Skeletal muscle satellite cell (primary cell): ENCODE measurements at regions not wholly inside any gene's neighbourhood (a gene's known extent, or its start where the extent isn't known, plus 50 kb on each side); places are given as distances from the start of the nearest gene placed in this dataset.

Experiments
- H3K27me3 ChIP-seq: 2 replicates; pipeline ENCODE4 v1.7.0; 2013; ENCODE audit warnings: low read length; ENCODE audit not compliant: control insufficient read depth, insufficient read depth
- H3K36me3 ChIP-seq: 2 replicates; pipeline ENCODE4 v1.7.0; 2013; ENCODE audit warnings: mild to moderate bottlenecking, control low read depth, low read length; ENCODE audit not compliant: insufficient read depth
- H3K4me1 ChIP-seq: 2 replicates; pipeline ENCODE4 v1.7.0; 2013; ENCODE audit warnings: low read length; ENCODE audit not compliant: control insufficient read depth, insufficient read depth
- H3K4me2 ChIP-seq: 2 replicates; pipeline ENCODE4 v1.7.0; 2013; ENCODE audit warnings: mild to moderate bottlenecking, low read length
- H3K4me3 ChIP-seq: 2 replicates; pipeline ENCODE4 v1.7.0; 2013; ENCODE audit warnings: low read length
- H3K9ac ChIP-seq: 2 replicates; pipeline ENCODE4 v1.7.0; 2013; ENCODE audit warnings: mild to moderate bottlenecking, low read depth, low read length, moderate library complexity
- H3K9me3 ChIP-seq: replicated peaks from 2 replicates; pipeline ENCODE4 v1.7.0; 2013; ENCODE audit warnings: mild to moderate bottlenecking, control low read depth, low read length

DNA sequence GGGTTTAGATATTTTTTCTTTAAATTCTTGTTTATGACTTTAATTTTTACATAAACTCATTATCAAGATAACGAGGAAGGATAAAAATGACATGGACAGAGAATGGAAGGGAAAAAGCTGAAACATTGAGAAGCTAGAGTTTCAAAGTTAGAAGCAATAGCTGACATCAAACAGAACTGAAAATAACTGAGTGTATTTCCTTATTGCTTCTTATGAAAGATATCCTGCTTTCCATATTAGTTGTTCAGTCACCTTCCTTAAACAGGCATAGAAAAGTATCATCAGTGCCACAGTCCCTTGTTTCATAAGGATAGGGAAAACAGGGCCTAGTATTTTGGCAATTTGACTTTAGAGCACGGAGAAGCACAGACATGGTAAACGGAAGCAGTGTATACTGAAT lies 460.5 kb upstream of the GHITM start:
- no peaks in the 10 kb centered on the region for H3K27me3 ChIP-seq
- no peak overlapping the region for H3K9ac ChIP-seq
- H3K4me1 ChIP-seq, result no peaks in the 10 kb centered on the region
- no peaks in the 10 kb centered on the region for H3K9me3 ChIP-seq
- H3K4me3 ChIP-seq, result no peak overlapping the region
- H3K4me2 ChIP-seq, result no peak overlapping the region
- no peaks in the 10 kb centered on the region for H3K36me3 ChIP-seq

DNA sequence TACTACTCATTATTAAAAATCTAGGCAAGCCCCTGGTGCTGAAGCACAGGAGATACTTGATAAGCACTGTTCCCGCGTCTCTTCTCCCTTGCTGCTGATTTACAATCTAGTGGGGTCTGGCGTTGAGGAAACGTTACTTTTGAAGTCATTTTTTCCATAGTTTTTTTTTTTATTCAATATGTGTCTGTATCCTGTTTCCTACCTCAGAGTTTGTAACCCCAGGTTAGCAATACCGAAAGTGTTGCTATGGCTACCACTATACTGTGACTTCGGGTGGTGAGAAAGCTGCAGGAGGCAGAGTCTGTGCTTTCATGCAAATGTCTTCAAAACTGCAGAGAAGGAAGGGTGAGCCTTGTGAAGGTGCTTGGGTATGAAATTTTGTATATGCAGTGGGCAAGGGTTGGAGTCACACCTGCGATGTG lies 458.8 kb upstream of the GHITM start:
- no peaks in the 10 kb centered on the region for H3K36me3 ChIP-seq
- no peaks in the 10 kb centered on the region for H3K9me3 ChIP-seq
- H3K4me2 ChIP-seq, result no peak overlapping the region
- H3K9ac ChIP-seq, result no peak overlapping the region
- H3K4me1 ChIP-seq, result no peaks in the 10 kb centered on the region
- no peaks in the 10 kb centered on the region for H3K27me3 ChIP-seq
- no peak overlapping the region for H3K4me3 ChIP-seq

DNA sequence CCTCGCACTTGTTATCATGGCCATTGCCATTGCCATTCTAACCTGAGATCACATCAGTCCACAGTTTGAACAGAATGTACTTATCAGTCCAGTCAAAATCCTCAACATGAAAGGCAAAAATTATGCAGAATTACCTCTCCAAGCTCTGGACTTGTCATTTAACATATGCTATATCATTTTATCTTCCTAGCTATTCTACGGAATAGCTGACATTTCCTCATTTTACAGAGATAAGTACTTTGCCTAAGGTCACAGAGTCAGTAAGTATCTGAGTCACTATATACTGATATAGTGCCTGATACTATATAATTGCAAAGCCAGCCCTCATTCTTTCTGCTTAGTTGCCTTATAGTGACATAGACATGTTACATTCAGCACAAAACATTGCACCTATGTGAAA lies 456.9 kb upstream of the GHITM start:
- H3K4me3 ChIP-seq, result no peak overlapping the region
- H3K4me1 ChIP-seq, result no peaks in the 10 kb centered on the region
- no peaks in the 10 kb centered on the region for H3K27me3 ChIP-seq
- no peak overlapping the region for H3K4me2 ChIP-seq
- no peaks in the 10 kb centered on the region for H3K9me3 ChIP-seq
- no peaks in the 10 kb centered on the region for H3K36me3 ChIP-seq
- H3K9ac ChIP-seq, result no peak overlapping the region

DNA sequence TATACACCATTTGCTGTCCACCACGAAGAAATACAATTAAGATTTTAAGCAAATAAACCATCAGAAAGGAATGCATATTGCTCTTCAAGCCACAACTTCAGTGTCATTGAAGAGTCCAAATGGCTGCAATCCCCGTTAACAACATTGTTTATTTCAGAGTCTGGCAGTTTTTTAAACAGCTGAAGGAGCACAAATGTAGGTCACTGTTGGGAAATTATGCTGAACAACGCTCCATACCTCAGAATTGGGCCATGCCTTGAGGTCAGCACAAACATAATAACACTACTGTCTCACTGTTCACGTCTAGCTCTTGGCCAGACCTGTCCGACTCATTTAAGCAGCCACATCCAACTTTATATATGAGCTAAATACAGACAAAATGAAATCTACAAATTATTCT lies 453.9 kb upstream of the GHITM start:
- no peak overlapping the region for H3K9ac ChIP-seq
- H3K4me1 ChIP-seq, result no peaks in the 10 kb centered on the region
- H3K4me3 ChIP-seq, result no peak overlapping the region
- H3K36me3 ChIP-seq, result no peaks in the 10 kb centered on the region
- H3K4me2 ChIP-seq, result no peak overlapping the region
- no peaks in the 10 kb centered on the region for H3K9me3 ChIP-seq
- no peaks in the 10 kb centered on the region for H3K27me3 ChIP-seq

DNA sequence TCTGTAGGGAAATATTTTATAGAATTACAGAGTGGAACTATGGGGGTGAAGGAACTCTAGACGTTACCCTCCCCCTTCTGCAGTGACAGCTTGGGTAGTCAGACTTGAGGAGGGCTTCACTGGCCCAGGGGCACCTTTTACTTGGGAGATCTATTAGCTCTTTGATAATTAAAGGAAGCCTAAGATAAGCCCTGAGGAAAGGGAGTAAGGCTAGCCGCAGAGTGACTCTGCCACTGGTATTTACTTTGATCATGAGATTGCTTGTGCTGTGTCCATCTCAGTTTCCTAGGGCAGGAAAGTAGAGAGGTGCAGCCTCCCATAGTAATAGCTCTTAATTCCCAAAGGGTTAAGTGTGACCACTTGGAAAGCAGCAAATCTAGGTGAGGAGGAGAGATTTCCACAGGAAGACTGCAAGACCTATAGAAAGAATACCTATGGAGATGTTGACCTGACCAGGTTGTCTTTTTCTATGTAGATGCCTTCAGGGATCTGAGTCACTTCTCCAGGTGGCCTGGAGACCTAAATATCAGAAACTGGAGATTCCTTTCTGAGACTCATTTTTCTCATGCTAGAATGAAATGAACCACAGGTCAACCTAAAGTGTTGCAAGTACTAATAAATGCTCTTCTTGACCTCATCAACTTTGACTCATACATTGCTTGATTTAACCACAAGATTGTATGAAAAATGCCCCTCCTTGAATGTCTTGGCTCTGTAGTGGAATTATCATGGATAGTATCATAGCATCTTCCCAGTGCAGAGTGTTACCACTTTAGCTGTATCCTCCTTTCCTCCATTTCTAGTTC lies 447.3 kb upstream of the GHITM start:
- no peaks in the 10 kb centered on the region for H3K36me3 ChIP-seq
- no peak overlapping the region for H3K9ac ChIP-seq
- H3K4me1 ChIP-seq, result no peaks in the 10 kb centered on the region
- H3K4me3 ChIP-seq, result no peak overlapping the region
- no peak overlapping the region for H3K4me2 ChIP-seq
- no peaks in the 10 kb centered on the region for H3K27me3 ChIP-seq
- H3K9me3 ChIP-seq, result peaks cover 3% of the 10 kb centered on the region

DNA sequence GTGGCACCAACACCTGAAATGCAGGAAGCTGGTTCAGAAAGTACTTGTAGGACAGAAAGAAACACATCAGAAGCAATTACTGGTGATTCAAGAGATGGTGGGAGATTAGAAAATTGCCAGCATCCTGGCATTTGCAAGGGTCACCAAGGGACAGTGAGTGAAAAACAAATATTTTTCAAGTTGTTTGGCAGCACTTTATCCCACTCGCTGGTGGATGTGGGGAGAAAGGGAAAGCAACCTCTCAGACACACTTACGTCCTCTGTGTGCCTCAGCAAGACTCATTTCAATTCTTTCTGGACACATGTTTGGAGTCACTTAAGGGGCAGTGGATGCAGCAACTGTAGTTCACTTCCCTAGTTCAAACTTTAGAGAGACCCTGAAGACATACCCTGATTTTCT lies 440.4 kb upstream of the GHITM start:
- Histone ChIP-seq H3K4me1 (no peaks in the 10 kb centered on the region), H3K27me3 (no peaks in the 10 kb centered on the region), H3K9ac (no peak overlapping the region), H3K36me3 (no peaks in the 10 kb centered on the region), H3K9me3 (peaks cover 3% of the 10 kb centered on the region), H3K4me3 (no peak overlapping the region), H3K4me2 (no peak overlapping the region)

DNA sequence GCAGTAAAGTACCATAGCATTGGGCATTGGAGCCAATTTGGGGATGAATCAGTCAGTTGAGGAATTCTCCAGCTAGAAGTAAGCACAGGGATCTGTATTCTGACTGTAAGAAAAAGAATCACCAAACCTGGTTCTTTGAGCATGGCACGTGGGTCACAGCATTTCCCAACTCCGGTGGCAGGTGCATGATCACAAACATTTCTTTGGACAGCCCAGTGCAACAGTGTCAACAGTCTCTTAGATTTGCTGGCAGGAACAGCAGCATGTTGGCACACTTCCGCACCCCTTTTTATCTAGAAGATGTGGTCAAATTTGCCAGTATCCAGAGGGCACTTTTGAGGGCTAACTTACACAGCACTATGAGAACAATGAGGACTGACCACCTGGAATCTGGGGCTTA lies 437.5 kb upstream of the GHITM start:
- H3K27me3 ChIP-seq, result no peaks in the 10 kb centered on the region
- no peaks in the 10 kb centered on the region for H3K9me3 ChIP-seq
- no peaks in the 10 kb centered on the region for H3K4me1 ChIP-seq
- no peak overlapping the region for H3K4me2 ChIP-seq
- no peak overlapping the region for H3K9ac ChIP-seq
- no peaks in the 10 kb centered on the region for H3K36me3 ChIP-seq
- H3K4me3 ChIP-seq, result no peak overlapping the region

DNA sequence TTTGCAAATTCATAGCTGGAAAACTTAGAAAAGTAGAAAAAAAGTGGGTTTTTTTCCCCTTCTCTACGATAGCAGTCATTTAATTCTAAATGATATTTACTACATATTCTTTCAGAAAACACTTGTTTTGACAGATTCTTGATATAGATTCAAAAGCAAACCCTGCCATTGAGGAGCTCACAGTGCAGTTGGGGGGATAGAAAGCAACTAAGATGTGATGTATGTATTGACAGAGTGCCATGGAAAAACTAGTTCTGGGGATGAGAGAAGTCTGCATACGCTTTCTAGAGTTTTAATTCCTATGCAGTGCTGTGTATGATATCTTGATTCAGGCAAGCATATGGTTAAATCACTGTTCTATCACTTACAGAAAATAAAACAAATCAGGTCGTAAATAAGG lies 436.6 kb upstream of the GHITM start:
- H3K36me3 ChIP-seq, result no peaks in the 10 kb centered on the region
- H3K27me3 ChIP-seq, result no peaks in the 10 kb centered on the region
- no peak overlapping the region for H3K4me2 ChIP-seq
- H3K4me1 ChIP-seq, result no peaks in the 10 kb centered on the region
- no peaks in the 10 kb centered on the region for H3K9me3 ChIP-seq
- H3K4me3 ChIP-seq, result no peak overlapping the region
- no peak overlapping the region for H3K9ac ChIP-seq

DNA sequence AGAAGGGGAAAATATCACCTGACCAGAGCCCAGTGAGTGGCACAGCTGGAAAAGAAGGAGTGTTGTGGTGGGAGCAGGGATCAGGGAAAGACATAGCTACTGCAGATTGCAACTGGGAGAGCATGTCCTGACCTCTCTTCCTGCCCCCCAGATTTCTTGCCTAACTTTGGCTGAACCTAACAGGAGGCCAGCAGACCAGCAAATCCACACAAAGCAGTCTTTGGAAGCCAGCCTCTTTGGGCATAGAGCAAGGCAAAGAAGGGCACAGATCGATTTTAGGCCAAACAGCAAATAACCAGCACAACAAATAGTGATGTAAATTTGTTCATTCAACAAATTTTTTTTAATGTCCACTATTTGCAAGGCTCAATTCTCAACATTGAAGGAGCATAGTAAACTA lies 433.2 kb upstream of the GHITM start:
- Histone ChIP-seq H3K4me3 (no peak overlapping the region), H3K36me3 (no peaks in the 10 kb centered on the region), H3K4me2 (no peak overlapping the region), H3K9ac (no peak overlapping the region), H3K27me3 (no peaks in the 10 kb centered on the region), H3K4me1 (no peaks in the 10 kb centered on the region), H3K9me3 (no peaks in the 10 kb centered on the region)

DNA sequence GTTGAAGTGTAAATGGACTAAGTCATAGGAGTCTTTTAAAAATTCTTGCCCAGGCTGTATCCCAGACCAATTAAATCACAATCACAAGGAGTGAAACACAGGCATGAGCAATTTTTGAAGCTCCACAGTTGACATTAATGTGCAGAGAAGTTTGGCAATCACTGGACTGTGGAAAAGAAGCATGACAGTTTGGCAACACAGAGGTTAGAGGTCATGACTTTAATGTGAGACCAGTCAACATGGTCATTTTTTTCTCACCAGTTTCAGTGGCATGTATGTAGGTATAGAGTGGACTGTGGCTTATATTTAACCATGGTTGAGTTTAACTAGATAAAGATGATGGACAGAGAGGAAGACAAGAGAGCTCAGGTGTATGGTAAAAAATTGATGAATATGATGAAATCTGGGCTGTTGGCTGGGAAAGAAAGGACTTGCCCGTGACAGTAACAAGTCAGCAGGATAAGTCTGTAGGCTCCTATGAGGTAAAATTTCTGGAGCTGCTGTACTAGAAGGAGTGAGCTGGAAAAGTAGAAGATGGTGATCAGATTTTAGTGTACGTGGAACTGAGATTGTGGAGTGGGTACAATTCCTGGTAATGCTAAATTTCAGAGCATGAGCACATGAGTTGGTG lies 432.2 kb upstream of the GHITM start:
- Histone ChIP-seq H3K4me2 (no peak overlapping the region), H3K4me3 (no peak overlapping the region), H3K4me1 (no peaks in the 10 kb centered on the region), H3K9me3 (no peaks in the 10 kb centered on the region), H3K36me3 (no peaks in the 10 kb centered on the region), H3K27me3 (no peaks in the 10 kb centered on the region), H3K9ac (no peak overlapping the region)

DNA sequence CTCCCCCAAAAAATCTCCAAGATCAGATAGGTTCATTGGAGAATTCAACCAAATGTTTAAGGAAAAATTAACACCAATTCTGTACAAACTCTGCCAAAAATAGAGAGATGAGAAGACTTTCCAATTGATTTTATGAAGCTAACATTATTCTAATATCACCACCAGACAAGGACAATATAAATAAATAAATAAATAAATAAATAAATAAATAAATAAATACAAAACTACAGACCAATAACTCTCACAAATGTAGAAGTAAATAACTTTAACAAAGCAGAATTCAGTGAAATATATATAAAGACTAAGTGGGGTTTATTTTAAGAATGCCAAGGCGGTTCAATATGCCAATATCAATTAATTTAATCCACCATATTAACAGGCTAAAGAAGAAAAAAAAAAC lies 425.9 kb upstream of the GHITM start:
- Histone ChIP-seq H3K9ac (no peak overlapping the region), H3K36me3 (no peaks in the 10 kb centered on the region), H3K4me3 (no peak overlapping the region), H3K4me1 (no peaks in the 10 kb centered on the region), H3K27me3 (no peaks in the 10 kb centered on the region), H3K9me3 (no peaks in the 10 kb centered on the region), H3K4me2 (no peak overlapping the region)

DNA sequence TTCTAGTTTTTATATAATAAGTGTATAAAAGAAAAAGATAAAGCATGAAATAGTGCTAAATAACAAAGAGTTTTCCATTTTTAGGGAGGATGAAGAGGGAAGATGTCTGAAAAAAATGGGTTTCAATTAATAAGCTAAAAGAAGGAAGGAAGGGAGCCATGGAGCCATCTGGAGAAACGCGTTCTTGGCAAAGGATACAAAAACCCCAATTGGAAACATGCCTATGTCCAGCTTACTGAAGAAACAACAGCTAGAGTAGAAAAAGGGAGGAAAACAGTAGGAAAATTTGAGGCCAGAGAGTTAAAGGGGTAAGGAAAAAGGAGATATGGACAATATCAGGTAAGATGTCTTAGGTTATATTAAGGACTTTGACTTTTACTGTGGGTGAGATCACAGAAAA lies 416.2 kb upstream of the GHITM start:
- H3K9me3 ChIP-seq, result peaks cover 4% of the 10 kb centered on the region
- H3K4me1 ChIP-seq, result no peaks in the 10 kb centered on the region
- H3K36me3 ChIP-seq, result no peaks in the 10 kb centered on the region
- H3K9ac ChIP-seq, result no peak overlapping the region
- no peaks in the 10 kb centered on the region for H3K27me3 ChIP-seq
- no peak overlapping the region for H3K4me3 ChIP-seq
- no peak overlapping the region for H3K4me2 ChIP-seq
